ENCODE measurements at regions not wholly inside any gene's neighbourhood (a gene's known extent, or its start where the extent isn't known, plus 50 kb on each side); places are given as distances from the start of the nearest gene placed in this dataset.
A peak's percentile ranks its signal among the peaks of the same experiment; 100 is the strongest.

- DNase-seq (ENCODE audit: extremely low spot score, unreplicated experiment), result peak; percentile 25
- Mint-ChIP-seq H3K9me3 (ENCODE audit: unreplicated experiment) (no peaks in the 10 kb centered on the region), H3K36me3 (ENCODE audit: unreplicated experiment) (no peaks in the 10 kb centered on the region), H3K27me3 (ENCODE audit: unreplicated experiment) (peaks cover 54% of the 10 kb centered on the region), H3K4me1 (ENCODE audit: unreplicated experiment) (peaks cover 1% of the 10 kb centered on the region), H3K27ac (ENCODE audit: unreplicated experiment) (no peak overlapping the region), H3K4me3 (ENCODE audit: unreplicated experiment) (no peak overlapping the region)
- TF ChIP-seq CTCF (IDR thresholded peaks at IDR 0.05), result no peak
These were observed 52.0 kb upstream of the TMPRSS2 start for GRCh38 chr21:41559658-41560631.

GRCh38 chr21:41558842-41559241 is 50.9 kb upstream of the TMPRSS2 start:
- no peaks in the 10 kb centered on the region for H3K36me3 Mint-ChIP-seq (ENCODE audit: unreplicated experiment)
- no peaks in the 10 kb centered on the region for H3K9me3 Mint-ChIP-seq (ENCODE audit: unreplicated experiment)
- peaks cover 54% of the 10 kb centered on the region for H3K27me3 Mint-ChIP-seq (ENCODE audit: unreplicated experiment)
- no peak for TF ChIP-seq CTCF (IDR thresholded peaks at IDR 0.05)
- H3K4me1 Mint-ChIP-seq (ENCODE audit: unreplicated experiment), result peaks cover 4% of the 10 kb centered on the region
- no peak overlapping the region for H3K4me3 Mint-ChIP-seq (ENCODE audit: unreplicated experiment)
- DNase-seq (ENCODE audit: extremely low spot score, unreplicated experiment), result no peak
- H3K27ac Mint-ChIP-seq (ENCODE audit: unreplicated experiment), result no peak overlapping the region

- Mint-ChIP-seq H3K36me3 (ENCODE audit: unreplicated experiment) (no peaks in the 10 kb centered on the region), H3K4me1 (ENCODE audit: unreplicated experiment) (peaks cover 4% of the 10 kb centered on the region), H3K27me3 (ENCODE audit: unreplicated experiment) (peaks cover 54% of the 10 kb centered on the region), H3K27ac (ENCODE audit: unreplicated experiment) (no peak overlapping the region), H3K4me3 (ENCODE audit: unreplicated experiment) (no peak overlapping the region), H3K9me3 (ENCODE audit: unreplicated experiment) (no peaks in the 10 kb centered on the region)
- no peak for TF ChIP-seq CTCF (IDR thresholded peaks at IDR 0.05)
- DNase-seq (ENCODE audit: extremely low spot score, unreplicated experiment), result peak; percentile 15
These were observed 49.9 kb upstream of the TMPRSS2 start for GRCh38 chr21:41557884-41558283.

All from osteocyte (in vitro differentiated cells).